Left forelimb (tissue), 1 donor: ENCODE measurements at regions not wholly inside any gene's neighbourhood (a gene's known extent, or its start where the extent isn't known, plus 50 kb on each side); places are given as distances from the start of the nearest gene placed in this dataset.

ENCODE experiments used
- DNase-seq: peaks from one replicate; pipeline ENCODE4 v3.0.0-alpha.2; 2018; ENCODE audit warnings: low spot score

DNA sequence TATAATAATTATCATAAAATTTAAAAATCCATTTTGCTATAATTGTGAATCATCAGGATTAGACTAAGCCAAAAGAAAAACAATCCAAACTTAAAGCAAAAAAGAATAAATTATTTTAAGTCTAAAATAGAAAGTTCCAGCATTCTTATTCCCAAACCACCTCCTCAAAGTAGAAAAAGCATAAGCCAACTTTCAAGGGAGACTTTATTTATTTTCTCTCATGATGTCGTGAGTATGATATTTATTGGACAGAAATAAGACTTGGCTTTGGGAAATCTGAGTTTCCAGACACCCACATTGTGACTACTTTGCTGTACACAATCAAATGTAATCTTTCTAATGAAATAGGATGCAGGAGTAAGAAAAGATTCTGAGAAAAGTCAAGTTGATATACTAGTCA is 372.1 kb downstream of the MTRR start:
- no peak for DNase-seq

DNA sequence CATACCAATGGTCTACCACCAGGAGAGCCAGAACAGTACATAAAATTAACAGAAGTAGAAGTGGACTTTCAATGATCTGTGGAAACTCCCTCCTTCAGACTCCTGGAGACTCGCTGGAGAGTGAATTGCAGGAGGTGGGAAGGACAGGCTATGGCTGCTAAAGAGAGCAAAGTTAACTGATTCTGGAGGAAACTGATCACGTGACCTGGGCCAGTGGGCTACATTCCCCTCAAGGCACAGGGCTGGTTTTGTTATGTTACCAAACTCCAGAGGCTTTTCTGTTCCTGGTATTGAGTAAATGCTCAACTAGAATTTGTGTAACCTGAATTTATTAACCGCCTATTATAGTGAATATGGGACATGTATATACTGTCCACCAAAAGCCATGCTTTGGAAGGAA is 372.6 kb downstream of the MTRR start:
- no peak for DNase-seq

DNA sequence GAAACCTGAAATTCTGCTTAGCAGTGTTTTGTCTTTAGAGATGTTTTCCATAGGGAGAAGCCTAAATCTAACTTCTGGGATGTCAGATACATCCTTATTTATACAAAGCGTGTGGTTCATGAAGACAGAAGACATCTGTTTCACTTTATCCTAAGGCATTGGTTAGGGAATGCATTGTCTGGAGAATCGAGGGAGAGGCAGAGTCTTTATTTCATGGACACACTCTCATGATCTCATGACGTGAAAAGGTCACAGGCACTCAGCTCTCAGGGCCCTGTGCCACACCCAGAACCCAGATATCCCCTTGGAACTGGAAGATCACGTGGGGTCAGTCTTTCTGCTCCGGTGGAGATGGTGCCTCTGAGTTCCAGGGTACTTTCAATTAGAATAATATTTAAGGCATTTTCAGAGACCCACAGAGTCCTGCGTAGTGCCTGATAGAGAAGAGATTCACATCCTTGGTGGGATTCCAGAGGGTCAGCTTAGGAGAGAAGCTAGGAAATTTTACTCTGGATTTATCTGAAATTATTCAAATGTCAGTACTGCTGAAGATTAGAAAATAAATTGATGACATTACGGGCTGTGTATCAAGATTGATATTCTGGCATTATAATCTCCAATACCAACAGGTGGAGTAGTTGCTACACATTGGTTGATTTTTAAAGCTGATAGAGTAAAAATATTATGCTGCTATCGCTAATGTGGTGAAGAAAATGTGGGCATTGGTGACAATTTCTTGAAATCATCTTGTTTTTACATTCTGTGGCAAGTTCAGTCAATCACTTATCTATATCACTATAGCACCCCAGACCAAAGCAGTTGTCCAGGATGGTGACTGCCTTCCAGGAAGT is 378.3 kb downstream of the MTRR start:
- no peak for DNase-seq

DNA sequence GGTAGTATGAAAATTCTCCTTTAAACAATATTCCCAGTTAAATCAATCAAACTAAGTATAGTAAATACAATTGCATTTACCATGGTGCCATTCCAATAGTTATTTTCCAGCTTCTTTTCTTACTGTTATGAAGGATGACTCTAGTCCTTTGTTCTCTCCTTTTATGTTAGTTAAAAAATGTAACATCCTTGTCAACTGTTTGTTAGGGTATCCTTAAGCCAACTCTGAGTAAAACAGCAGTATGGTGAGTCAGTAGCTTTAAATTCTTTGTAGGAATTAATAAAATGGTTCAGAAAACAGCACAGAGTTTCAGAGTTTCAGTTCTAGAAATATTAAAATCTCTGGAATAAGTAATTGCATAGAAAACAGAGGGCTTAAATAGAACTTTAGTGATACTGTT is 384.4 kb downstream of the MTRR start:
- no peak for DNase-seq

DNA sequence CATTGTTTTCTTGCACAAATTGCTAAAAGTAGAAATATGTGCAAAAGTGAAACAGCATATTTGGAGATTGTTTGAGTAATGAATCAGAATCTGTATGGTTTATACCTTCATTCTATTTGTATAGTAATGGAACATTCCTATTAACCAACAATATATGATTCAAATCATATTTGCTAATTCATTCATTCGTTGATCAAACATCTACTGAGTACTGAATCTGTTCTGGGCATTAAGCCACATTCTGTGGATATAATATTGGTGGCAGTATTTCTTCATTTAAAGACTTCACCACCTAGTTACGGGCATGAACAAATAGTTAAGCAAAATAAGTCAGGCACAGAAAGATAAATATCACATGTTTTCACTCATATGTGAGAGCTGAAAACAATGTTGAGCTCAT is 385.7 kb downstream of the MTRR start:
- DNase-seq: no peak

DNA sequence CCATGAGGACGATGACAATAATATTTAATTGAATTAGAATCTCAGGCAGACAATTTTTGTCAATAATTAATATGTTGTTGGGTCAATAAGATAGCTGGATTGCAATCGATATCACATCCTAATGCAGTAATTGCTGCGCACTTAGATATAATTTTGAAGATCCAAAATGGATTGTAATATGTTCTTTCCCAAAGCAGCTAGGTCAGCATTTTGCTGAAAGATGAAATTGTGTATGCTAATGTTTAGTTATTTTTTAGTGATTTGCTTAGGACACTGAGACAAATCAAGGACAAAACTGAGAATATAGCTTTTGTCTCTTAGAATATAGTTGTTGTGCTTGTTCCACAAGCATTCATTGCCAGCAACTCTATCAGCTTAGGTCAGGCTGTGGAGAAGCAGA is 389.9 kb downstream of the MTRR start:
- no peak for DNase-seq

DNA sequence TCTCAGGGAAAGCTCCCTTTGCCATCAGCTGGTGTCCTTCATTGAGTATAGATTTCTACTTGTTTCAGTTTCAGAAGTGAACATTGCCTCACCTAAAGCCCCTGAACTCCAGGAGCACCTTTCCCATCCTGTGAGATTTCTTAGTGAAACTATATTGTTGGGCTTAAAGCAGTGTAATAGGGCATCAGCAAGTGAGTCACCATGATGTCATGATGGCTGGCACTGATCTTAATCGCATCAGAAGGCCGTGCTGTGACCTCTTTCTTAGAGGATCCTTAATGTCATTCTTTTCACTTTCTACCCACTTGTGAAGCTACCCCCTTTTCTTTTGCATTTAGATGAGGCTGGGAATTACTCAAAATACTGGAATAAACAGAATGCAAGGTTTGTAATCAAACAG is 401.3 kb downstream of the MTRR start:
- DNase-seq: no peak

DNA sequence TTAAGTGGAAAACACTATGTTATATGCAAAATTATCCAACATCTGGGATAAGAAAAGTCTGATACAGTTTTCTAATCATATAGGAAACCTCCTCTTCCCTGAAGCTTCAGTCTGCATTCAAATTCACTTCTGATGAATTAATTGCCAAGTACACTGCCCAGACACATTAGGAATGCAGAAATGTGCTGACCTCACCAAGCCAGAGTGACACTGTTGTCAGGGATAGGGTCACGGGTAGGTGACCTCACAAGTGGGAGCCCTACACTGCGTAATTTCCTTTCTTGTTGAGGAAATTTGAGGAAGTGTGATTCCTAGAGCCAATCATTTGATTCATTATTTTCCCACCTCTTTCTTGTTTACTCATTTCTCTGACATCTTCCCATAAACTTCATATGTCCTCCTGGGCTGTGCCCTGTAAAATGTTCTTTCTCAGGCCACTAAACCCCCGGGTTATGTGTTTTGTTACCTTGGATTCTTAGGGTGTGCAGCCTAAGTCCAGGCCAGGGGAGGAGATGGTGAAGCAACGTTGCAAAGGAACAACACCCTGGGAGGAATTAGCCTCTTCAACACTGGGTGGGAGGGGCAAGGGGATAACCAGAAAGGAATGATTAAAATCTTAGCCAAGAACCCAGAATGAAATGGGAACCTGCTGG is 411.9 kb downstream of the MTRR start:
- no peak for DNase-seq

DNA sequence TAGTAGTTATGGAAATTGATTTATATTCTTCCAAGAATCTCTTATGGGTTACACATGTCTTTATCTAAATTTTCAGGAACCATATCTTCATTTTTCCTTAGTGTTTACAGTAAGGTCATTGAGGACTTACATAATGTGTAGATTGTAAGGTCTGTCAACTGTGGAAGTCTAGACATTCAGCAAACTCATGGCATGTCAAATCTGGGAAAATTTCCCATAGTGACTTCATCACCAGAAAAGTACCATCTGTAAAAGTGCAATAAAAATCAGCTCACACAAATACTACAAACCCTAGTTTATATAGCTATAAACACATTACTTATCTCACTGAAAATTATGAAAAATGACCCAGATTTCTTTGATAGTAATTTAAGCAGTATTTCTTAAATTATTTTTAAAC is 419.4 kb downstream of the MTRR start:
- no peak for DNase-seq

DNA sequence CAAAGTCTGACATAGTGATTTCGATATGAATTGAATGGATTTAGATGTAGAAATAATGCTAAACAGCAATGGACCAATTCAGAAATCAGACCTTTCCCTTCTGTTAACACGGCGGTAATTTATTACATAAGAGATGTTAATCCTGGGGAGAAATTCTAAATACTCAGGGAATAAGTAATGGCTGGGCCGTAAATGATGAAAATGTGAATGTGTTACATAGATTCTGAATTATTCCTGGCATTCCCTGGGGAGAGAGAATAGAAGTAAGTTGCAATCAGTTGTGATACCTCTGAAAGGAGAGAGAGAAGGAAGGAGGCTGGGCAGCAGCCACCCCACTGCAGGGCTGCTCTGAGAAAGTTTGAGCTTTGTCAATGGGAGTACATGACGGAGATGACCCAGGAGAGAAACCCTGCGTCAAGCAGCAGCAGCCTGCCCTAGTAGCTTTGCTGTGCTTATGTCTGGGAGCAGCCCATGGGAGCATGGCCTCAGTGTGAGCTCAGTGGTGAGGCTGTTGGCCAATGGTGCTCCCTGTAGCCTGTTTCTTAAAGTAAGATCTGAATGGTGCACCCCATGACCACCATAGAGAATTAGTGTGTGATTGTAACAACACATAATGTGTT is 420.1 kb downstream of the MTRR start:
- no peak for DNase-seq

DNA sequence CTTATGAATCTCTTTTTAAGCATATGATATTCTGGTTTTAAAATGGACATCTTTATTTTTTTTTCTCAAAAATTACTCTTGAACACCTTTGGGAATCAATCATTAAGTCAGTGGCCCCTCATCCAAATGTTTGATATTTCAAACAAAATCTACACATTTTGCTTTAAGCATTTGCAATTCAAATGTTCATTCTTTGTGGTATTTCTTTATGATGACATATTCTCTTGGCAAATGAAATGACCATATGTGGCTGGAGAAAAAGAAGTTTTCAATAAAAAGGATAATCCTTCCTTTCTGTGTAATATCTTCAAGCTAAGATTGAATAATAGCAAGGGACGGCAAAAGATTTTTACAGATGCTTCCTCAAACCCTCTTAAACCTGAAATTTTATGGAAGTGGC is 420.8 kb downstream of the MTRR start:
- no peak for DNase-seq

DNA sequence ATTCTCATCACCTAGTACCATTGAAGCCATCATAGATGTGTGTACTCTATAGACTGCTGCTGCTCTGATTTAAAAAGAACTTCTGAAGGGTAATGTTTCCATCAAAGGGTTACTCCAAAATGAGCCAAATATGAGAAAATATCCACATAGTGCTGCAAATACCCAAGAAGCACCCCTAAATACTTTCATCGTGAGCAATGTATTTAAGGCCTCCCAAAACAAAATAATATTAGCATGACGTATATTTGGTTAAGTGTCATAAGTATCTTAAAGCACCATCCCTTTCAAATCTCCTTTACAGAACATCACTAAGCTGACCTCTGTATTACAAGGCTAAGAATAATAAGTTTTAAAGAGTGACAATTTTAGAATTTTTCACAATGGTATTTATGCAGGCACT is 421.8 kb downstream of the MTRR start:
- no peak for DNase-seq

DNA sequence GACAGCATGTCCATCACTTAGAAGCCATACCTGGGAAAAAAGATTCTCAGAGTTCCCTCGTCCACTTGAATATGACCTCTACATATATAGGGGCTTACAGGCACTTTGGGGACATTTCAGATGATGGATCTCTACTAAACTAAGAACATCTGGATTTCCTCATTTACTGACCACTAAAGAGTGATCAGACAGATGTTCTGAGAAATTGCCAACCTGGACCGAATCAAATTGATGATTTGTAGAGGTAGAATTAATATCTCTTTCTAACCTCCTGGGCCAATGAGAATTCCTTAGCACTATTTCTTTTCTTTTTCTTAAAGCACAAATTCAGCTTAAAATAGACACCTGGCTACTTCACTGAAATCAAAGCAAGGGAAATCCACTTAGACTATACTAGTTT is 422.7 kb downstream of the MTRR start:
- DNase-seq: no peak

DNA sequence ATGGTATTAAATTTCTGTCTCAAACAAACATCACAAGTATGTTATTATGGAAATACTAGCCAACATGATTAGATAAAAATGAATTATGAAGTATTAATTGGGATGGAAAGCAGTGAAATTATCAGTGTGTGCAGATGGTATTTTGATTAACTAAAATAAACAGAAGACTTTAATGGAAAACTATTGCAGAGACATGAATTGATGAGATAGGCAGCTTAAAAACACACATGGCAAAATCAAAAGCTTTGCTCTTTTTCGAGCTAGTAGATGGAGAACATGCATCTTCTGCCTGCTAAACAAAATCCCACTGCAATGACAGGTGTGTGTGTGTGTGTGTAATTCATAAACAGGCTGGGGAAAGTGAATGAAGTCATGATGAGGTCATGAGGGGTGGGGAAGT is 426.2 kb downstream of the MTRR start:
- DNase-seq: no peak

DNA sequence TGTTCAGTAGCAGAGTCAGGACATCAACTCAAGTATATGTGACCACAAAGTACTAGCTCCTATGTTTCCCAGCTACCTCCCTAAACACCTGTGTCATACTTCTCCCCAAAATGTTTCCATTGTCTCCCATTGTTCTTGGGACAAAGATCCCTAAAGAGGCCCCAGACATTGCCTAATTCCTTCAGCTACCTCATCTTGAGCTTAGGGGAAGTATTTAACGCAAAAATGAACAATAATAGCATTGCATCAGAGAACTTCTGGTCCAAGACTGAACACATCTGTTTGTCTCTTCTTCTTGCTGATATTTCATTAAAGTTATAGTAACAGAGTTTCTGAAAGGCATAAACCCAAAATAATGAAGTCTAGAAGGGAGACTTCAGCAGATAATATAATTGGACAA is 430.8 kb downstream of the MTRR start:
- DNase-seq: no peak

DNA sequence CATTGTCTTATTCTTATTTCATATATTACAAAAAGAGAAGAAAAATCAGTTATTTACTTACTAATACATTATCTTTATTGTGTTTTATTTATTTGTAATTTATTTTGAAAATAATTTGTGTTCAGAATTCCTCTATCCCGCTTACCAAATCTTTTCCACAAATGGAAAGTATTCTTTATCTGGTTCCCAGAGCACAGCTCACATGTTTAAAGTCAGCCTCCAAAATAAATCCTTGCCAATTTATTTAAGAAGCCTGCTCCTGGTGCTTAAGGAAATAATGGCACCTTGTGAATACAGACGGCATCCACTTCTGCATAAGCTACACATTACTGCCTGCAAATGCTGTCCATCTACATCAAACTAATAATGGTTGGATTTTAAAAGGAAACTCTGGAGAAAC is 435.4 kb downstream of the MTRR start:
- no peak for DNase-seq

DNA sequence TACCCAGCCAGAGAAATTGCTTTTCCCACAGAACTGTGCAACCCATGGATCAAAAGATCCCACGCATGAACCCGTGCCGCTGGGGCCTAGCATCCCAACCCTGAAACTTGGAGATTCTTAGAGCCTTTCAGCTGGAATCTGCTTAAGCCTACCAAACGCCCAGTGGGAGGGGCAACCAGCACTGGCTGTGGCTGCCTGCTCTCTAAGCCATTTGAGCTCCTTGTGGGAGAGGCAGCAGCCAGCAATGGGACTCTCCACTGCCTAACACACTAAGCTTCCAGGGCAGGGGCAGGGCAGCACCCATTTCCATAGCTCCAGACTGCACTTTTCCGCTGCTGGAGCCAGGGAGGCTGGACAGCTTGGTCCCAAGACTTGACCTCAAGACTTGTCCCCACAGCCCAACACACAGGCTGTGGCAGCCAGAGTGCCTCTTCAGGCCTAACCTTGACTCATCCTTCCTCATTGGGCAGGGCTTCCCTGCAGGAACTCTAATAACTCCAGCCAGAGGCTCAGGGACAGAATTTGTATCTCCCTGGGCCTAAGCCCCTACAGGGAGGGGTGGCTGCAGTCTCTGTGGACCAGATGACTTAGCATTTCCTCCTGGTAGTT is 437.4 kb downstream of the MTRR start:
- DNase-seq: no peak

DNA sequence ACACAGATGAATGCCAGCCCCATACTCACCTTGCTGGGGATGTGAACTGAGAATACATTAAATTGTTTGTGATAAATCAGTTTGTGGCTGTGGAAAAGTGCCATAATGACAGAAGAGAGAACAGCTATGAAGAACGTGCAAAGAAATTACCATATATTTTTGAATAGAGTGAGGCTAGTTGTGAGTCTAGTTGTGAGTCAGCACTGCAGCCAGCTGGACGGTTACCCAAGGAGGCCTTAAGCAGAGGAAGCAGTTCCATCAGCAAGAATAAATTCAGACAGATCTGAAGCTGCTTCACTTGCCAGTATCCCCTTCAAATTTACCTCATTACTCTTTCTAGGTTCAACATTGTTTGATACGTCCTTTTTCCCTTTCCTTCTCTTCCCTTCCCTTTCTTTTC is 446.0 kb downstream of the MTRR start:
- DNase-seq: no peak

DNA sequence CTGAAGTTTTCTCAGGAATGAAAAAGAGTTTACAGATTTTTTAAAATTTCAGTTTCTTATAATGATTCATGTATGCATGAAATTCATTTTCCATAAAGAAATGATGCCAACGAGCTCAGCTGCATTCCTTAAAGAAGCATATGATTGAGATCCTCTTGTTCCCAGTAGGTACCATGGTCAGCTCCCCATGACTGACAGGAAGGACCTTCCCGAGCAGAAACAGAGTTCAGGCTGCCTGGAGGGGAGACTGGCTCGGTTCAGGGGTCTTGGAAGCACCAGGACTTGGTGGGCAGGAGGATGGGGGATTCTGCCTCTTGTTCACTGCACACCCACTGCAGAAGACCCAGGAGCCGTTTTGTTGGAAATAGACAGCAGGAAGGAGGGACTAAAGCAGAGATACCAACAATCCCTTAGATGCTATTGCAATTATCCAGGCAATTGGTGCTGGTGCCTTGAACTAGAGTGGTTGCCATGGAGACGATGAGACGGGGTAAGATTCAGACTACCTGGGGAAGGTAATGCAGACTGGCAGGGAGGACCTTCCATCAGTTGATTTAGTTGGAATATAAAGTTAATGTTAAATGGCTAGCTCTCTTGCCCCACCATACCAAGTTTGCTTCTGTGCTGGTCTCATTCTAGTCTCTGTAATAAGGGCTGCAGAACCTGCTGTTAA is 447.8 kb downstream of the MTRR start:
- no peak for DNase-seq

DNA sequence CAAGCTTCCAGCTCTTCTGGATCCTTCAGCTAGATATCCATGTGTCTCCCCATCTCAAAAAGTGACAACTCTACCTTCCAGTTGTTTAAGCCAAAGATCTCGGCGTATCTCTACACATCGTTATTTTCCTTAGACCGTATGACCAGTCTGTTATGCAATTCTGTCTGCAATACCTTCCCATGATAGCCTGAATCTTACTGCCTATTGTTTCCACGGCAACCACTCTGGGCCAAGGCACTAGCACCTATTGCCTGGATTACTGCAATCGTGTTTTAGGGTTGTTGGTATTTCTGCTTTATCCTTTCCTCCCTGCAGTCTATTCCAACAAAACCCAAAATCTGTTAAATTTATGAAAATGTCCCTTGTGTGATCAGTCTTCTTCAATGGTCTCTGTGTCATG is 448.4 kb downstream of the MTRR start:
- no peak for DNase-seq

DNA sequence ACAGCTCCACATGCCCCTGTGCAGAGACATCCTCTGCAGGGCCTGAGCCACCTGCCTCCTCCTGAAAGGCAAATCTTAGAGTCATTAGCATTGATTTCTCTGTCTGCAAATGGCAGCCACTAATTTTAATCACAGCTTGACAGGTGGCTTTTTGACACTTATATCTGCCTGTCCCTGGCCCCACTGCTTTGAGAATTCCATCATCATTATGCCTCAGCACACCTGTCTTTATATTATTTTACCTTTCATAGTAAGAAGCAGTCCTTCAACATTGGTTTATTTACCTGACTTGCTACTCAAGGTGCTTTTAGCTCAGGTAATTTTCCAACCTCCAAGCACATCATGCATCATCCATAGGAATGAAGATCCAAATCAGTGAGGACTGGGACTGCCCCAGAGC is 451.3 kb downstream of the MTRR start:
- DNase-seq: no peak

DNA sequence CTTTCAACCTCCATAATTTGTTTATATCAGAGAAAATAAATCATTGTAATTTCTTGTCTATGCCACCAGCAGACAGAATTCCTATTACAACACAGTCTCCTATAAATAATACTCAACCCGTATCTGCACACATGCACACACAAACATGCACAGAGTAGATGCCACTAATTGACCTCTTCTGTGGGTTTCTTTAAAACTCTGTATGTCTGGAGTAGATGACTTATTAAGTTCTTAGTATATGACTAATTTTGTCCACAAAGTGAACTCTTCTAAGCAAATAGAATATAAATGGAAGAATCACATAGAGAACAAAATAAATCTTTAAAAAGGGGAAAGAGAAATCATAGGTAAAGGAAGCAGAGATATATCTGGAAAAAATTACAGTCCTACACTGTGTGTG is 452.3 kb downstream of the MTRR start:
- no peak for DNase-seq

DNA sequence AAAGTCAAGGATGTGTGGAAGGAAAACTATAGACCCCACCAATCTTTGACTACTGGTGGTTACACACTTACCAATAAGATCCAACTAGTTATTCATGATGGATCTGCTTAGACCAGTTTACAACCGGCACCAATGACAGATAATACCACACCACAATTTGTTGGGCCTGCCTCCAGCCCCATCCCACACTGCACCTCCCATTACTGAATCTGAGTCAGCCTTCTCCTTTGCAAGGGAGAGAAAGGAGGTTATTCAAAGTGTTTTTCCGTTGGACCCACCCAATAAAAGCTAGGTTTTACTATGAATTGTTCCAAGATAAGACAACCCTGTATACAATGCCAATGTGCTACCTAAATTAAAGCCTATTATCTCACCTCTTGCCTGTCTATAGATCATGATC is 453.5 kb downstream of the MTRR start:
- DNase-seq: no peak
